PC-9 (cell line): ENCODE measurements at regions not wholly inside any gene's neighbourhood (a gene's known extent, or its start where the extent isn't known, plus 50 kb on each side); places are given as distances from the start of the nearest gene placed in this dataset.

Experiments
- BruUV-seq: library from RNA; stranded (reverse); fragments of 400-500 nt; replicated peaks from 2 replicates; lab custom pipeline; 2021; lab: Mats Ljungman, UMichigan
- CTCF ChIA-PET: fragments of 300-600 bp; sonication (Branson Sonifier 250); formaldehyde crosslinking; loops from one replicate; lab custom pipeline; 2022; ENCODE audit warnings: antibody characterized with exemption; lab: Charles Lee
- POLR2A ChIA-PET: fragments of 300-600 bp; sonication (Branson Sonifier 250); formaldehyde crosslinking; loops from one replicate; lab custom pipeline; 2022; ENCODE audit warnings: antibody characterized with exemption; ENCODE audit not compliant: unreplicated experiment; lab: Charles Lee
- DNase-seq, 2 experiments: peaks; one replicate each; pipeline versions ENCODE4 v3.0.0 to v3.0.0-alpha.2; 2015 to 2022; ENCODE audit warnings: mixed read lengths in 1 of 2
- H2AFZ ChIP-seq: fragments of 200-600 bp; sonication (generic); 2 replicates; pipeline ENCODE4 v1.8.1; 2017; ENCODE audit warnings: antibody characterized with exemption
- H3F3A ChIP-seq: fragments of 200-600 bp; sonication (generic); 2 replicates; pipeline ENCODE4 v1.8.1; 2017; ENCODE audit warnings: antibody characterized with exemption, mild to moderate bottlenecking, low read depth; ENCODE audit not compliant: insufficient read depth
- H3K27ac ChIP-seq: fragments of 200-600 bp; sonication (generic); 2 replicates; pipeline ENCODE4 v1.6.1; 2016; ENCODE audit warnings: mixed run types
- H3K27me3 ChIP-seq: fragments of 200-600 bp; sonication (generic); 2 replicates; pipeline ENCODE4 v1.6.1; 2016; ENCODE audit warnings: low read depth, mixed run types; ENCODE audit not compliant: insufficient read depth
- H3K36me3 ChIP-seq: fragments of 200-600 bp; sonication (generic); 2 replicates; pipeline ENCODE4 v1.6.1; 2016; ENCODE audit warnings: low read depth, mixed run types
- H3K4me1 ChIP-seq: fragments of 200-600 bp; sonication (generic); replicated peaks from 2 replicates; pipeline ENCODE4 v1.6.1; 2016; ENCODE audit warnings: mixed run types; ENCODE audit not compliant: insufficient read depth
- H3K4me2 ChIP-seq: fragments of 200-600 bp; sonication (generic); 2 replicates; pipeline ENCODE4 v1.6.1; 2017; ENCODE audit warnings: mixed run types
- H3K4me3 ChIP-seq: fragments of 200-600 bp; sonication (generic); 2 replicates; pipeline ENCODE4 v1.6.1; 2016; ENCODE audit warnings: mixed run types
- H3K79me2 ChIP-seq: fragments of 200-600 bp; sonication (generic); 2 replicates; pipeline ENCODE4 v1.6.1; 2017; ENCODE audit warnings: low read depth, mixed run types
- H3K9me2 ChIP-seq: fragments of 200-600 bp; sonication (generic); 2 replicates; pipeline ENCODE4 v1.8.1; 2017; ENCODE audit warnings: mild to moderate bottlenecking; ENCODE audit not compliant: insufficient read depth
- H3K9me3 ChIP-seq: fragments of 200-600 bp; sonication (generic); 2 replicates; pipeline ENCODE4 v1.8.1; 2016; ENCODE audit warnings: low read depth; ENCODE audit not compliant: insufficient read depth
- H4K20me1 ChIP-seq: fragments of 200-600 bp; sonication (generic); 2 replicates; pipeline ENCODE4 v1.8.1; 2017; ENCODE audit not compliant: insufficient read depth
- CTCF ChIP-seq: fragments of 200-600 bp; sonication (generic); conservative IDR thresholded peaks from 2 replicates; pipeline ENCODE4 v1.6.1; 2017; ENCODE audit warnings: mixed run types, antibody characterized with exemption, mild to moderate bottlenecking, moderate library complexity
- EZH2 ChIP-seq: fragments of 200-600 bp; sonication (generic); IDR thresholded peaks from 2 replicates; pipeline ENCODE4 v1.8.0; 2017; ENCODE audit warnings: antibody characterized with exemption, low read depth
- intact Hi-C: fragments of 100-400 bp; cut with micrococcal nuclease; formaldehyde crosslinking; loops from one replicate; pipeline ENCODE4 v1.10.0; 2022; ENCODE audit not compliant: unreplicated experiment

GRCh38 chr5:93062548-93062947 lies 518.5 kb downstream of the NR2F1-AS1 start:
- H3K27me3 ChIP-seq, result no peaks in the 10 kb centered on the region
- H3K4me2 ChIP-seq, result no peak overlapping the region
- H4K20me1 ChIP-seq, result no peaks in the 10 kb centered on the region
- H3K9me3 ChIP-seq, result peaks cover 3% of the 10 kb centered on the region; the same call in 1 of the 2 replicates
- ChIA-PET POLR2A (no interaction called here), CTCF (no interaction called here)
- no peaks in the 10 kb centered on the region for H3K9me2 ChIP-seq
- TF ChIP-seq CTCF, result no peak
- TF ChIP-seq EZH2, result no peak
- DNase-seq, result no peak
- no peaks in the 10 kb centered on the region for H3K36me3 ChIP-seq
- no peaks in the 10 kb centered on the region for H3F3A ChIP-seq
- intact Hi-C loops, result no loop called here
- no peak overlapping the region for H3K27ac ChIP-seq
- no peak overlapping the region for H3K4me3 ChIP-seq
- H3K4me1 ChIP-seq, result no peaks in the 10 kb centered on the region
- no peak overlapping the region for H2AFZ ChIP-seq
- BruUV-seq, result no TSS peak
- no peaks in the 10 kb centered on the region for H3K79me2 ChIP-seq

- no peaks in the 10 kb centered on the region for H4K20me1 ChIP-seq
- ChIA-PET POLR2A (no interaction called here), CTCF (no interaction called here)
- no peaks in the 10 kb centered on the region for H3F3A ChIP-seq
- intact Hi-C loops, result no loop called here
- H3K27me3 ChIP-seq, result no peaks in the 10 kb centered on the region
- no peaks in the 10 kb centered on the region for H3K36me3 ChIP-seq
- no peak overlapping the region for H3K4me3 ChIP-seq
- H3K9me3 ChIP-seq, result peaks cover 3% of the 10 kb centered on the region; the same call in 1 of the 2 replicates
- peaks cover 5% of the 10 kb centered on the region; the same call in 1 of the 2 replicates for H3K9me2 ChIP-seq
- no peak overlapping the region for H3K27ac ChIP-seq
- H3K4me1 ChIP-seq, result peaks cover 6% of the 10 kb centered on the region
- H3K4me2 ChIP-seq, result no peak overlapping the region
- TF ChIP-seq EZH2 (no peak), CTCF (no peak)
- no peaks in the 10 kb centered on the region for H3K79me2 ChIP-seq
- BruUV-seq, result no TSS peak
- H2AFZ ChIP-seq, result no peak overlapping the region
- DNase-seq, result no peak
Observed at GRCh38 chr5:93058309-93058708, 522.7 kb downstream of the NR2F1-AS1 start.

- BruUV-seq, result no TSS peak
- CTCF ChIA-PET, result no interaction called here
Observed at GRCh38 chr5:93057311-93057710, 523.7 kb downstream of the NR2F1-AS1 start.

More at GRCh38 chr5:93057311-93057710, 523.7 kb downstream of the NR2F1-AS1 start:
- H3F3A ChIP-seq, result no peaks in the 10 kb centered on the region
- H3K79me2 ChIP-seq, result no peaks in the 10 kb centered on the region
- POLR2A ChIA-PET, result no interaction called here
- H3K27ac ChIP-seq, result no peak overlapping the region
- TF ChIP-seq EZH2, result no peak
- TF ChIP-seq CTCF, result no peak
- H3K4me3 ChIP-seq, result no peak overlapping the region
- H2AFZ ChIP-seq, result no peak overlapping the region
- no peaks in the 10 kb centered on the region for H3K27me3 ChIP-seq
- intact Hi-C loops, result no loop called here
- peaks cover 7% of the 10 kb centered on the region for H3K4me1 ChIP-seq
- no peaks in the 10 kb centered on the region for H4K20me1 ChIP-seq
- H3K4me2 ChIP-seq, result no peak overlapping the region
- H3K9me3 ChIP-seq, result no peaks in the 10 kb centered on the region
- no peaks in the 10 kb centered on the region for H3K36me3 ChIP-seq
- no peak for DNase-seq
- peaks cover 5% of the 10 kb centered on the region; the same call in 1 of the 2 replicates for H3K9me2 ChIP-seq
